GM12878 (cell line): ENCODE measurements at regions not wholly inside any gene's neighbourhood (a gene's known extent, or its start where the extent isn't known, plus 50 kb on each side); places are given as distances from the start of the nearest gene placed in this dataset.

Experiments
- BHLHE40 ChIP-seq, 2 experiments: fragments of 450-650 bp in 1 of 2; IDR thresholded peaks; 2 replicates each; pipeline ENCODE4 v1.6.1; 2011 to 2017; ENCODE audit warnings: low read depth in 2 of 2, borderline replicate concordance in 1 of 2, improper control_type of control experiment in 1 of 2, low read length in 1 of 2, mild to moderate bottlenecking in 1 of 2
- CHD2 ChIP-seq: IDR thresholded peaks from 2 replicates; pipeline ENCODE4 v1.6.1; 2011; ENCODE audit warnings: low read depth, low read length, improper control_type of control experiment, borderline replicate concordance
- HDAC2 ChIP-seq: fragments of 200-600 bp; sonication (generic); IDR thresholded peaks from 2 replicates; pipeline ENCODE4 v1.6.1; 2017
- IRF5 ChIP-seq: fragments of 450-650 bp; IDR thresholded peaks from 2 replicates; pipeline ENCODE4 v1.6.1; 2017; ENCODE audit warnings: borderline replicate concordance
- JUND ChIP-seq: IDR thresholded peaks from 2 replicates; pipeline ENCODE4 v1.6.1; 2012; ENCODE audit warnings: low read depth, mild to moderate bottlenecking, low read length, improper control_type of control experiment, moderate library complexity
- KDM1A ChIP-seq: fragments of 200-600 bp; sonication (generic); IDR thresholded peaks from 2 replicates; pipeline ENCODE4 v1.6.1; 2016; ENCODE audit warnings: borderline replicate concordance
- NR2C1 ChIP-seq: fragments of 450-650 bp; IDR thresholded peaks from 2 replicates; pipeline ENCODE4 v1.6.1; 2017; ENCODE audit warnings: antibody characterized with exemption, mild to moderate bottlenecking, moderate library complexity
- SIX5 ChIP-seq: IDR thresholded peaks from 2 replicates; pipeline ENCODE4 v1.6.1; 2011; ENCODE audit warnings: mild to moderate bottlenecking, low read depth, low read length, moderate library complexity; ENCODE audit not compliant: severe bottlenecking
- SMC3 ChIP-seq: IDR thresholded peaks from 2 replicates; pipeline ENCODE4 v1.6.1; 2011; ENCODE audit warnings: low read length, improper control_type of control experiment, borderline replicate concordance
- ZBTB4 ChIP-seq: fragments of 450-650 bp; formaldehyde crosslinking; IDR thresholded peaks from 2 replicates; pipeline ENCODE4 v1.4.0; 2022; ENCODE audit warnings: mild to moderate bottlenecking, moderate library complexity
- ZNF217 ChIP-seq: fragments of 450-650 bp; IDR thresholded peaks from 2 replicates; pipeline ENCODE4 v1.6.1; 2017; ENCODE audit warnings: antibody characterized with exemption, mild to moderate bottlenecking
- ZNF592 ChIP-seq: fragments of 450-650 bp; IDR thresholded peaks from 2 replicates; pipeline ENCODE4 v1.6.1; 2017; ENCODE audit warnings: mild to moderate bottlenecking, moderate library complexity
- TF ChIP-seq, protein P1 (sequence below): IDR thresholded peaks from 2 replicates; pipeline ENCODE4 v1.6.1; 2012; ENCODE audit warnings: low read depth, low read length, improper control_type of control experiment

DNA sequence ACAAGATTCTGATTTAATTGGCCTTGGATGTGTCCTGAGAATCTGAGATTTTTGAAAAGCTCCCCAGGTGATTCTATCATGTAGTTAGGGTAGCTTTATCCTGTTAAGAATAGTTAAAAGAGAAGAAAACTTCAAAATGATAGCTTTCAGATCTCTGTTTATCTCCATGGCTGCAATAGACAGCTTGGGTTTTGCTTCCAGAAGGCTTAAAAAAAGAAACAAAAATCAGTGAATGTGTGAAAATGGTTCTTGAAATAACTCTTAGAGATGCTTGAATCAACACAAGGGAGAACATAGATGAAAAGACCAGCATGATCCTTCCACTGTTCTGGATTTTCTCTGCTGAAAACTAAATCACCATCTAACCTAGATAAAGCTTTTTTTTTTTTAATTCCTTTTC, 60.8 kb upstream of the TMC3 start (continued):
- no peak for TF ChIP-seq ZNF592
- no peak for TF ChIP-seq HDAC2
- TF ChIP-seq KDM1A, result no peak
- TF ChIP-seq JUND, result no peak
- no peak for TF ChIP-seq BHLHE40 (IDR thresholded peaks at IDR 0.05; ENCODE audit: borderline replicate concordance in 1 of 2, low read depth in 2 of 2, low read length in 1 of 2)
- no peak for TF ChIP-seq NR2C1
- no peak for TF ChIP-seq SIX5
- TF ChIP-seq CHD2, result no peak
- TF ChIP-seq IRF5, result no peak
- TF ChIP-seq, protein P1, sequence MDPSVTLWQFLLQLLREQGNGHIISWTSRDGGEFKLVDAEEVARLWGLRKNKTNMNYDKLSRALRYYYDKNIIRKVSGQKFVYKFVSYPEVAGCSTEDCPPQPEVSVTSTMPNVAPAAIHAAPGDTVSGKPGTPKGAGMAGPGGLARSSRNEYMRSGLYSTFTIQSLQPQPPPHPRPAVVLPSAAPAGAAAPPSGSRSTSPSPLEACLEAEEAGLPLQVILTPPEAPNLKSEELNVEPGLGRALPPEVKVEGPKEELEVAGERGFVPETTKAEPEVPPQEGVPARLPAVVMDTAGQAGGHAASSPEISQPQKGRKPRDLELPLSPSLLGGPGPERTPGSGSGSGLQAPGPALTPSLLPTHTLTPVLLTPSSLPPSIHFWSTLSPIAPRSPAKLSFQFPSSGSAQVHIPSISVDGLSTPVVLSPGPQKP, result no peak
- no peak for TF ChIP-seq ZNF217
- TF ChIP-seq SMC3, result no peak
- no peak for TF ChIP-seq ZBTB4 (CRISPR knock-in tag)
